Prostate gland (tissue), 2 donors: ENCODE measurements at regions not wholly inside any gene's neighbourhood (a gene's known extent, or its start where the extent isn't known, plus 50 kb on each side); places are given as distances from the start of the nearest gene placed in this dataset.

ENCODE experiments used
- DNase-seq: peaks from one replicate; pipeline ENCODE4 v3.0.0-alpha.2; 2019; ENCODE audit warnings: low spot score
- H3K27ac ChIP-seq, 2 donors: fragments of 200-600 bp; sonication (generic); 2 replicates each; pipeline ENCODE4 v1.5.1; 2017 to 2019
- H3K27me3 ChIP-seq: fragments of 200-600 bp; sonication (generic); replicated peaks from 2 replicates; pipeline ENCODE4 v1.5.1; 2019; ENCODE audit not compliant: insufficient read depth
- H3K36me3 ChIP-seq, 2 donors: fragments of 200-600 bp; sonication (generic); 1 replicate in 1 of 2; 2 replicates in 1 of 2; pipeline versions ENCODE4 v1.5.1 to v1.8.1; 2017 to 2019
- H3K4me1 ChIP-seq: fragments of 200-600 bp; sonication (generic); replicated peaks from 2 replicates; pipeline ENCODE4 v1.5.1; 2019
- H3K4me3 ChIP-seq, 2 donors: fragments of 200-600 bp; sonication (generic); 2 replicates each; pipeline ENCODE4 v1.5.1; 2017 to 2019
- H3K9me3 ChIP-seq: fragments of 200-600 bp; sonication (generic); 2 replicates; pipeline ENCODE4 v1.5.1; 2017
- POLR2A ChIP-seq: fragments of 450-650 bp; IDR thresholded peaks from one replicate; pipeline ENCODE4 v1.6.1; 2016; ENCODE audit warnings: antibody characterized with exemption, mild to moderate bottlenecking
- POLR2AphosphoS5 ChIP-seq: sonication (generic); formaldehyde crosslinking; IDR thresholded peaks from one replicate; pipeline ENCODE4 v1.6.1; 2017; ENCODE audit warnings: antibody characterized with exemption
- WGBS: methylation state at CpG from one replicate; pipeline ENCODE4 v1.1.5; 2018; 5-methylcytosine and 5-hydroxymethylcytosine counted together
- intact Hi-C: fragments of 100-400 bp; cut with DNase I; formaldehyde crosslinking; loops from one replicate; pipeline ENCODE4 v1.14.2; 2022
- TF ChIP-seq, protein P1 (sequence below), 4 experiments: fragments of 200-600 bp in 2 of 4; fragments of 450-650 bp in 2 of 4; sonication (generic) in 2 of 4; IDR thresholded peaks; 1 replicate in 3 of 4; 2 replicates in 1 of 4; pipeline ENCODE4 v1.5.1; 2016 to 2019; ENCODE audit warnings: antibody characterized with exemption in 4 of 4, mild to moderate bottlenecking in 2 of 4, moderate library complexity in 2 of 4

DNA sequence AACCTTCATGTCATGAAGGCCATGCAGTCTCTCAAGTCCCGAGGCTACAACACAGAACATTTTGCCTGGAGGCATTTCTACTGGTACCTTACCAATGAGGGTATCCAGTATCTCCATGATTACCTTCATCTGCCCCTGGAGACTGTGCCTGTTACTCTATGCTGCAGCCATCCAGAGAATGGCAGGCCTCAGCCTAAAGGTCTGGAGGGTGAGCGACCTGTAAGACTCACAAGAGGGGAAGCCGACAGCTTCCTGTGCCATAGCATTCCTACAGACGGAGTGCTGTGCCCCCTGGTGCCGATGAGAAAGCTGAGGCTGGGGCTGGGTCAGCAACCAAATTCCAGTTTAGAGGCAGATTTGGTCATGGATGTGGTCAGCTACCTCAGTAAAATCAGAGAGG is 51.3 kb upstream of the CADPS start:
- Histone ChIP-seq H3K4me3 (no peak overlapping the region), H3K36me3 (no peaks in the 10 kb centered on the region), H3K9me3 (no peaks in the 10 kb centered on the region), H3K27me3 (no peaks in the 10 kb centered on the region), H3K27ac (no peak overlapping the region), H3K4me1 (no peaks in the 10 kb centered on the region)
- intact Hi-C loops = no loop called here
- TF ChIP-seq POLR2AphosphoS5 (no peak), POLR2A (no peak)
- TF ChIP-seq, protein P1, sequence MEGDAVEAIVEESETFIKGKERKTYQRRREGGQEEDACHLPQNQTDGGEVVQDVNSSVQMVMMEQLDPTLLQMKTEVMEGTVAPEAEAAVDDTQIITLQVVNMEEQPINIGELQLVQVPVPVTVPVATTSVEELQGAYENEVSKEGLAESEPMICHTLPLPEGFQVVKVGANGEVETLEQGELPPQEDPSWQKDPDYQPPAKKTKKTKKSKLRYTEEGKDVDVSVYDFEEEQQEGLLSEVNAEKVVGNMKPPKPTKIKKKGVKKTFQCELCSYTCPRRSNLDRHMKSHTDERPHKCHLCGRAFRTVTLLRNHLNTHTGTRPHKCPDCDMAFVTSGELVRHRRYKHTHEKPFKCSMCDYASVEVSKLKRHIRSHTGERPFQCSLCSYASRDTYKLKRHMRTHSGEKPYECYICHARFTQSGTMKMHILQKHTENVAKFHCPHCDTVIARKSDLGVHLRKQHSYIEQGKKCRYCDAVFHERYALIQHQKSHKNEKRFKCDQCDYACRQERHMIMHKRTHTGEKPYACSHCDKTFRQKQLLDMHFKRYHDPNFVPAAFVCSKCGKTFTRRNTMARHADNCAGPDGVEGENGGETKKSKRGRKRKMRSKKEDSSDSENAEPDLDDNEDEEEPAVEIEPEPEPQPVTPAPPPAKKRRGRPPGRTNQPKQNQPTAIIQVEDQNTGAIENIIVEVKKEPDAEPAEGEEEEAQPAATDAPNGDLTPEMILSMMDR (IDR thresholded peaks at IDR 0.05) = no peak
- 42% methylated on average over 5 of the region's 5 CpGs for WGBS
- no peak for DNase-seq

DNA sequence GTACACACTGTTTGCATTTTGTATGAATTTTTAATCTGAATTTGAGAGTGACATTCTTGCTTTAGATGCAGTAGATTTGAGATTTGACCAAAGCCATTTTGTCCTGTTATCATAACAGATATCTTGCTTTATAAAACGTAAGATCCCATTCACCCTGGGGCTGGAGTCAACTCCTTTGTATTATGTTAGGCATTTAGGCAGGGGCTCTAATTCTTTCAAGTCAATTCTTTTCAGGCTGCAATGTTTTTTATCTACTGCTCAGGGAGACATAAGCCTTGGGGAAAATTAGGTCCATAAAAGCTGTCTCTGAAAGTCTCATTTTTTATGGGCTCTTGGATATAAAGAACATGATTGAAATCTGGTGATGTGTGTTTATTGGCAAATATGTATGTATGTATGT is 53.0 kb upstream of the CADPS start:
- no peak overlapping the region for H3K27ac ChIP-seq
- no peaks in the 10 kb centered on the region for H3K27me3 ChIP-seq
- 14% methylated on average over 1 of the region's 1 CpG for WGBS
- no peaks in the 10 kb centered on the region for H3K36me3 ChIP-seq
- intact Hi-C loops = no loop called here
- DNase-seq = no peak
- no peak for TF ChIP-seq POLR2AphosphoS5
- TF ChIP-seq, protein P1 (IDR thresholded peaks at IDR 0.05) = no peak
- no peak for TF ChIP-seq POLR2A
- no peak overlapping the region for H3K4me3 ChIP-seq
- no peaks in the 10 kb centered on the region for H3K9me3 ChIP-seq
- H3K4me1 ChIP-seq = no peaks in the 10 kb centered on the region

DNA sequence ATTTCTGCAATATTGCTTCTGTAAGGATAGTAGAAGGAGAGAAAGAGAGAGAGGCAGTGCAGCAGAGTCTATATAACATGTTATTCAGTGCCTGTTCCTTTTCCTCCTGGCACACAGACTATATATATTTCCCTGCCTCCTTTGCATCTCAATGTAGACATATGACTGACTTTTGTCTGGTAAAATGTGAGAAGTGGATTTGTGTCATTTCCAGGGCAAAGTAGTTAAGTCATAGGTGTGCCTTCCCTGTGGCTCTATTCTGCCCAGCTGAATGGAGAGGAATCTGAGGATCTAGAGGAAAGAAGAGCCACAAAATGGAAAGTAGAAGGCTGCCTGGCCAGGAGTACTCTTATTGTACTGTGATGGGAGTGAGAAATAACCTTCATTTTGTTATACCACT is 54.6 kb upstream of the CADPS start:
- H3K36me3 ChIP-seq = no peaks in the 10 kb centered on the region
- no peaks in the 10 kb centered on the region for H3K27me3 ChIP-seq
- intact Hi-C loops = no loop called here
- no peaks in the 10 kb centered on the region for H3K4me1 ChIP-seq
- no peak overlapping the region for H3K27ac ChIP-seq
- no peak overlapping the region for H3K4me3 ChIP-seq
- H3K9me3 ChIP-seq = no peaks in the 10 kb centered on the region
- no peak for DNase-seq
- TF ChIP-seq, protein P1 (IDR thresholded peaks at IDR 0.05) = no peak
- no peak for TF ChIP-seq POLR2AphosphoS5
- TF ChIP-seq POLR2A = no peak

DNA sequence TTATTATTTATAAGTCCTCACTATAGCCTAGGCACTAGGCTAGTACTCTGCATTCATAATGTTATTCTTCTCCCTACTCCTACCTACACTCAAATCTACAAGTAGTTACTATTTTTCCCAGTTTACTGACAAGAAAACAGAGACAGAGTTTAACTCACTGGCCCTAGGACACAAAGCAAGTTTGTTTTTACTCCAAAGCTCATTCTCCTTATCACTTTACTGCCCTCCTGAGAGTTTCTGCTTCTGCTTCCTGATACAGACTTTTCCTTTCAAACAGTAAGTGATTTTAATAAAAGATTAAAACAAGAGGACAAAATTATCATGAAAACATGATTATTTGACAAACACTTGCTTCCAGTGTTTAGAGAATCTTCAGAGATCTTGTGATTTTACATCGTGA is 60.6 kb upstream of the CADPS start:
- WGBS = 46% methylated on average over 1 of the region's 1 CpG
- no peak for DNase-seq
- Histone ChIP-seq H3K4me3 (no peak overlapping the region), H3K36me3 (no peaks in the 10 kb centered on the region), H3K27ac (no peak overlapping the region), H3K4me1 (no peaks in the 10 kb centered on the region), H3K9me3 (no peaks in the 10 kb centered on the region), H3K27me3 (no peaks in the 10 kb centered on the region)
- no peak for TF ChIP-seq POLR2A
- no peak for TF ChIP-seq POLR2AphosphoS5
- TF ChIP-seq, protein P1 (IDR thresholded peaks at IDR 0.05) = no peak
- intact Hi-C loops = no loop called here

DNA sequence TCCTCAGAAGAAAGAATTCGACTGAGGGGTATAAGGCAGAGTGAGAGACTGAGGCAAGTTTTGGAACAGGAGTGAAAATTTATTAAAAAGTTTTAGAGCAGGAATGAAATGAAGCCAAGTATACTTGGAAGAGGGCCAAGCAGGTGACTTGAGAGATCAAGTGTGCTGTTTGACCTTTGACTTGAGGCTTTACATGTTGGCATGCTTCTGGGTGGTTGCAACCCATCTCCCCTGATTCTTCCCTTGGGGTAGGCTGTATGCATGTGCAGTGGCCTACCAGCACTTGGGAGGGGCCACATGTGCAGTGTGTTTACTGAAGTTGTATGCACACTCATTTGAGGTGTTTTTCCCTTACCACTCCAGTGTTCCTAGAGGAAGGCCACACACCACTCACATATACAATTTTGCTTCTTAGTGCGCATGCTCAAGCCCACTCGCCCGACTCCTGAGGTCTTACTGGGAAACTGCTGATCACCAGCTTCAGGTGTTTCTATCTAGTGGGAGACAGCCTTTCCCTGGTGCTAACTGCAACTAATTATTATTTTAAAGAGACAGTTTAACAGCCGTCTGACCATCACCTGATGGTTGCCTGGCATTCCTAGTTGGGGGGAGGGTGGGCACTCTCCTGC is 61.5 kb upstream of the CADPS start:
- TF ChIP-seq, protein P1 (IDR thresholded peaks at IDR 0.05) = no peak
- TF ChIP-seq POLR2AphosphoS5 (no peak), POLR2A (no peak)
- Histone ChIP-seq H3K27ac (no peak overlapping the region), H3K4me3 (no peak overlapping the region), H3K36me3 (no peaks in the 10 kb centered on the region), H3K4me1 (no peaks in the 10 kb centered on the region), H3K27me3 (no peaks in the 10 kb centered on the region), H3K9me3 (no peaks in the 10 kb centered on the region)
- WGBS = 73% methylated on average over 5 of the region's 5 CpGs
- DNase-seq = no peak
- intact Hi-C loops = no loop called here
